Progenitor cell of endocrine pancreas (in vitro differentiated cells): ENCODE measurements at regions not wholly inside any gene's neighbourhood (a gene's known extent, or its start where the extent isn't known, plus 50 kb on each side); places are given as distances from the start of the nearest gene placed in this dataset.

Source experiments
- DNase-seq: peaks from one replicate; pipeline ENCODE4 v3.0.0; 2021; ENCODE audit warnings: low spot score; ENCODE audit not compliant: unreplicated experiment
- H3K27ac Mint-ChIP-seq: 2 replicates; pipeline ENCODE4 v1.8.0; 2021; ENCODE audit warnings: mild to moderate bottlenecking, moderate library complexity, mixed read lengths
- H3K27me3 Mint-ChIP-seq: 2 replicates; pipeline ENCODE4 v1.8.0; 2021; ENCODE audit warnings: mixed read lengths
- H3K36me3 Mint-ChIP-seq: 2 replicates; pipeline ENCODE4 v1.8.0; 2022; ENCODE audit warnings: mixed read lengths; ENCODE audit not compliant: insufficient read depth
- H3K4me1 Mint-ChIP-seq: 2 replicates; pipeline ENCODE4 v1.8.0; 2021; ENCODE audit warnings: low read depth, mixed read lengths
- H3K4me3 Mint-ChIP-seq: 2 replicates; pipeline ENCODE4 v1.8.0; 2021; ENCODE audit warnings: low read depth, mild to moderate bottlenecking, moderate library complexity, mixed read lengths
- H3K9me3 Mint-ChIP-seq: 2 replicates; pipeline ENCODE4 v1.8.0; 2021; ENCODE audit warnings: low read depth, mixed read lengths
- TF ChIP-seq, protein P1 (sequence below): fragments of 200-600 bp; sonication (generic); IDR thresholded peaks from one replicate; pipeline ENCODE4 v1.5.0; 2021; ENCODE audit warnings: antibody characterized with exemption, mild to moderate bottlenecking; ENCODE audit not compliant: unreplicated experiment

DNA sequence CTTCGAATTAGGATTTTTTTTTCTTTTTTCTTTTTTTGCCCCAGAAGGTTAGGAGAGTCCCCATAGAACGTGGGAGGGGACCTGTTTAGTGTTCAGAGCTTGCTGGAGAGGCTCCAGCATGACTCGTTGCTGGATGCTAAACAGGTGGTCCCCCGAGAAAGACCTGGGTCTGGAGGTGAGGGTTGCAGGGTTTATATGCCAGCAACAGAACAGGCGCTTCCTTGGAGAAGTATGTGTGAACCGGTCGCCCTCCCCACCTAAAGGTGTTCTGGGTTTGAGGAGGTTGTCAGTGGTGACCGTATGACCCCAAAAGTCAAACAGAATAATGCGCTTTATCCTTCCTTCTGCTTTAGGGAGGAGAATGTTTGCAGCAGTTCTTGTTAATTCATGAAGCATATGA is 52.1 kb upstream of the SHOX start:
- peaks cover 2% of the 10 kb centered on the region for H3K36me3 Mint-ChIP-seq
- no peak overlapping the region for H3K27ac Mint-ChIP-seq
- H3K4me3 Mint-ChIP-seq: no peak overlapping the region
- peaks cover 28% of the 10 kb centered on the region for H3K27me3 Mint-ChIP-seq
- TF ChIP-seq, protein P1, sequence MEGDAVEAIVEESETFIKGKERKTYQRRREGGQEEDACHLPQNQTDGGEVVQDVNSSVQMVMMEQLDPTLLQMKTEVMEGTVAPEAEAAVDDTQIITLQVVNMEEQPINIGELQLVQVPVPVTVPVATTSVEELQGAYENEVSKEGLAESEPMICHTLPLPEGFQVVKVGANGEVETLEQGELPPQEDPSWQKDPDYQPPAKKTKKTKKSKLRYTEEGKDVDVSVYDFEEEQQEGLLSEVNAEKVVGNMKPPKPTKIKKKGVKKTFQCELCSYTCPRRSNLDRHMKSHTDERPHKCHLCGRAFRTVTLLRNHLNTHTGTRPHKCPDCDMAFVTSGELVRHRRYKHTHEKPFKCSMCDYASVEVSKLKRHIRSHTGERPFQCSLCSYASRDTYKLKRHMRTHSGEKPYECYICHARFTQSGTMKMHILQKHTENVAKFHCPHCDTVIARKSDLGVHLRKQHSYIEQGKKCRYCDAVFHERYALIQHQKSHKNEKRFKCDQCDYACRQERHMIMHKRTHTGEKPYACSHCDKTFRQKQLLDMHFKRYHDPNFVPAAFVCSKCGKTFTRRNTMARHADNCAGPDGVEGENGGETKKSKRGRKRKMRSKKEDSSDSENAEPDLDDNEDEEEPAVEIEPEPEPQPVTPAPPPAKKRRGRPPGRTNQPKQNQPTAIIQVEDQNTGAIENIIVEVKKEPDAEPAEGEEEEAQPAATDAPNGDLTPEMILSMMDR: no peak
- H3K4me1 Mint-ChIP-seq: no peaks in the 10 kb centered on the region
- peaks cover 42% of the 10 kb centered on the region for H3K9me3 Mint-ChIP-seq
- DNase-seq: no peak

DNA sequence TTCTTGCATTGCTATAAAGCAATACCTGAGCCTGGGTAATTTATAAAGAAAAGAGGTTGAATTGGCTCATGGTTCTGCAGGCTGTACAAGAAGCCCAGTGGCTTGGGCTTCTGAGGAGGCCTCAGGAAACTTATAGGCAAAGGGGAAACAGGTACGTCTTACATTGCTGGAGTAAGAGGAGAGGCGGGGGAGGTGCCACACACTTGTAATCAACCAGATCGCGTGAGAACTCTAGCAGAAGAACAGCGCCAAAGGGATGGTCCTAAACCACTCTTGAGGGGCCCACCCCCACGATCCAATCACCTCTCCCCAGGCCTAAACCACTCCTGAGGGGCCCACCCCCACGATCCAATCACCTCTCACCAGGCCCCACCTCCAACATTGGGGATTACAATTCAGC is 50.6 kb upstream of the SHOX start:
- TF ChIP-seq, protein P1: no peak
- Mint-ChIP-seq H3K4me1 (no peaks in the 10 kb centered on the region), H3K27me3 (peaks cover 25% of the 10 kb centered on the region), H3K36me3 (peaks cover 2% of the 10 kb centered on the region), H3K4me3 (no peak overlapping the region), H3K9me3 (peaks cover 42% of the 10 kb centered on the region), H3K27ac (peak overlapping the region; percentile 56)
- DNase-seq: no peak
